ENCODE measurements at regions not wholly inside any gene's neighbourhood (a gene's known extent, or its start where the extent isn't known, plus 50 kb on each side); places are given as distances from the start of the nearest gene placed in this dataset.

DNA sequence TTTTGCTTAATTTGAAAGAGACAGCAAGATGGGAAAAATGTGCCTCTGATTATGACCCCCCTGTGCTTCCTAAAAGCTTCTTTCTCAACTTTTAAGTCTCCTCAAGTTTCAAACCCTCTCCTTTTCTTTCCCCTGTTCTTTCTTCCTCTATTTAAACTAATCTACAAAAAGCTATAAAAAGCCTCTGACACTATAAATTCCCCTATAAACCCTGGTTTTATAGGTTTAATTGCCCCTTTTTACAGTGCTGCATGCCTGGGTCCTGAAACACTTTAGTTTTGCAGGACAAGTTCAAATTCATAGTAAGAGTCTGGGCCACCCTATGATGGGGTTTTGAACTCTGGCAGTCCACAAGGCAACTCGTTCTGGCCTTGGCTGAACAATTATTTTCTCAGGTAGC, 510.9 kb upstream of the TBX3 start:
- H3K27me3 ChIP-seq: no peaks in the 10 kb centered on the region
- no peak overlapping the region for H3K4me3 ChIP-seq (ENCODE audit: low read depth in 1 of 2, low read length in 1 of 2)
- no peak overlapping the region for H3K27ac ChIP-seq
- no peaks in the 10 kb centered on the region for H3K4me1 ChIP-seq (ENCODE audit: control insufficient read depth in 1 of 2, insufficient read depth in 1 of 2, low read depth in 1 of 2, low read length in 1 of 2)
- H3K9me3 ChIP-seq: no peaks in the 10 kb centered on the region
- TF ChIP-seq, protein P1, sequence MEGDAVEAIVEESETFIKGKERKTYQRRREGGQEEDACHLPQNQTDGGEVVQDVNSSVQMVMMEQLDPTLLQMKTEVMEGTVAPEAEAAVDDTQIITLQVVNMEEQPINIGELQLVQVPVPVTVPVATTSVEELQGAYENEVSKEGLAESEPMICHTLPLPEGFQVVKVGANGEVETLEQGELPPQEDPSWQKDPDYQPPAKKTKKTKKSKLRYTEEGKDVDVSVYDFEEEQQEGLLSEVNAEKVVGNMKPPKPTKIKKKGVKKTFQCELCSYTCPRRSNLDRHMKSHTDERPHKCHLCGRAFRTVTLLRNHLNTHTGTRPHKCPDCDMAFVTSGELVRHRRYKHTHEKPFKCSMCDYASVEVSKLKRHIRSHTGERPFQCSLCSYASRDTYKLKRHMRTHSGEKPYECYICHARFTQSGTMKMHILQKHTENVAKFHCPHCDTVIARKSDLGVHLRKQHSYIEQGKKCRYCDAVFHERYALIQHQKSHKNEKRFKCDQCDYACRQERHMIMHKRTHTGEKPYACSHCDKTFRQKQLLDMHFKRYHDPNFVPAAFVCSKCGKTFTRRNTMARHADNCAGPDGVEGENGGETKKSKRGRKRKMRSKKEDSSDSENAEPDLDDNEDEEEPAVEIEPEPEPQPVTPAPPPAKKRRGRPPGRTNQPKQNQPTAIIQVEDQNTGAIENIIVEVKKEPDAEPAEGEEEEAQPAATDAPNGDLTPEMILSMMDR (IDR thresholded peaks at IDR 0.05): no peak
- no peaks in the 10 kb centered on the region for H3K36me3 ChIP-seq

DNA sequence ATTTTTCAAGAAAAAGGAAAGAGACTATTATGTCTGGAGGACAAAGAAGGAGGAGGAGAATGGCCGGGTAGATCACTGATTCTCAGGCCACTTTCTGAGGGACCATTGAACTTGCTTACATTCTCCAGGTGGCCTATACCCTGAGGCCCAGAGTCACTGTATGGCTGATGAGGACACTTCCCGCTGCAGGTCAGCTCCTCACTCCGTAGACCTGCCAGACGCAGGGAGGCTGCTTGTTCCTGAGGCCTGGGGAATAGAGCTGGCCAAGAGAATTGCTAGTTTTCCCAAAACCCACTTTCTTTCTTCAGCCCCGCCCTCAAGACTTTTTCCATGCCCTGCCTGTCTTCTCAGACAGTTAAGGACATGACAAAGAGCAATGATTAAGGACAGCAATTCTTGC, 510.5 kb upstream of the TBX3 start:
- H3K27ac ChIP-seq: no peak overlapping the region
- no peaks in the 10 kb centered on the region for H3K4me1 ChIP-seq (ENCODE audit: control insufficient read depth in 1 of 2, insufficient read depth in 1 of 2, low read depth in 1 of 2, low read length in 1 of 2)
- TF ChIP-seq, protein P1 (IDR thresholded peaks at IDR 0.05): no peak
- no peaks in the 10 kb centered on the region for H3K9me3 ChIP-seq
- no peaks in the 10 kb centered on the region for H3K27me3 ChIP-seq
- no peaks in the 10 kb centered on the region for H3K36me3 ChIP-seq
- no peak overlapping the region for H3K4me3 ChIP-seq (ENCODE audit: low read depth in 1 of 2, low read length in 1 of 2)

DNA sequence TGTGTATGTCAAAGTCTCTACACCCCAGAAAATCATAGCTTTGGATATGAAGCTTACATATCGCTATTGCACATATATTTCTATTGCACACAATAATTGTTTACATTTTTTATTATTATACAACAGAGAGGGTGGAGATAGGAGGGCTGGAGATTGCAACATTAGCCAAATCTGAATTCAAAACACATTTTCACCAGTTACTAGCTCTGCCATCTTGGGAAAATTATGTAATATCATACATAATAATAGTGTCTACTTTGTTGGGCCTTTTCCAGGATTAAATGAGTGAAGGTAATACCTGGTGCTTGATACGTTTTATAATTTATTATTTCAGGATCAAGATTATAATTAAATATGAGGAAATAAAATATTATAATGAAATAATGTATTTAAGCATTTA, 507.4 kb upstream of the TBX3 start:
- no peaks in the 10 kb centered on the region for H3K9me3 ChIP-seq

DNA sequence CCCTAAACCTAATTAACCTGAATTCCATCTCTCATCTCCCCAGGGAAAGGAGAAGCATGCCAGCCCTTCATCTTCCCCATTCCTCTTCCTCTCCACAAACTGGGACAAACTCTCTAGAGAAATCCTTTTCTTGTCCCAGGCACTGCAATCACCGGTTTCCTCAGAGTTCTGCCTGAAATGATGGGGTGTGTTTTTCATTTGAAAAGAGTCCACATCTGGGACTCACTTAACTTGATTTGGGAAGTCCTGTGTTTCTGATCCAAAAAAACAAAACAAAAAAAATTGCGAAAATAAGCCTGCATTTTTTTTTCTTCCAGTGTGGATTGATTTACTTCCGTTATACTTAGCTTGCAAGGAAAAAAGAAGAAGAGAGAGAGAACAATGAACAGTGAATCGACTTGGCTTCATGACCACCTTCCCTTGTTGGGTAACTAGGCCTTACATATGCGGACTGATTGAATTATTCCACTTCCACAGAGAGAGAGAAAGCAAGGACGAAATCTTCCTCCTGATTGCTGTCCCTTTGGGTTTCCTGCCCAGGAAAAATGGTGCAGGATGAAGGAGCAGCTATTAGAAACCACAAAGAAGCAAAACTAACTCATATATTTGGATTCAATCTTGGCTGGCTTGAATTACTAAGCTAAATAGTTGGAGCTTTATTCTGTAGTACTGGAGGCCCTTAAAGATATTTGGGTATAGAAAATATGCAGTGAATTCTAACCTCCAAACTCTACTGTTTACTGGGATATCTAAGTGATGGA, 506.2 kb upstream of the TBX3 start:
- Histone ChIP-seq H3K27me3 (no peaks in the 10 kb centered on the region), H3K4me3 (ENCODE audit: low read depth in 1 of 2, low read length in 1 of 2) (no peak overlapping the region), H3K36me3 (no peaks in the 10 kb centered on the region), H3K9me3 (no peaks in the 10 kb centered on the region), H3K27ac (no peak overlapping the region), H3K4me1 (ENCODE audit: control insufficient read depth in 1 of 2, insufficient read depth in 1 of 2, low read depth in 1 of 2, low read length in 1 of 2) (no peaks in the 10 kb centered on the region)
- TF ChIP-seq, protein P1 (IDR thresholded peaks at IDR 0.05): no peak

More for the DNA sequence above, 507.4 kb upstream of the TBX3 start:
- Histone ChIP-seq H3K36me3 (no peaks in the 10 kb centered on the region), H3K4me1 (ENCODE audit: control insufficient read depth in 1 of 2, insufficient read depth in 1 of 2, low read depth in 1 of 2, low read length in 1 of 2) (no peaks in the 10 kb centered on the region), H3K27me3 (no peaks in the 10 kb centered on the region), H3K27ac (no peak overlapping the region), H3K4me3 (ENCODE audit: low read depth in 1 of 2, low read length in 1 of 2) (no peak overlapping the region)
- TF ChIP-seq, protein P1 (IDR thresholded peaks at IDR 0.05): no peak

DNA sequence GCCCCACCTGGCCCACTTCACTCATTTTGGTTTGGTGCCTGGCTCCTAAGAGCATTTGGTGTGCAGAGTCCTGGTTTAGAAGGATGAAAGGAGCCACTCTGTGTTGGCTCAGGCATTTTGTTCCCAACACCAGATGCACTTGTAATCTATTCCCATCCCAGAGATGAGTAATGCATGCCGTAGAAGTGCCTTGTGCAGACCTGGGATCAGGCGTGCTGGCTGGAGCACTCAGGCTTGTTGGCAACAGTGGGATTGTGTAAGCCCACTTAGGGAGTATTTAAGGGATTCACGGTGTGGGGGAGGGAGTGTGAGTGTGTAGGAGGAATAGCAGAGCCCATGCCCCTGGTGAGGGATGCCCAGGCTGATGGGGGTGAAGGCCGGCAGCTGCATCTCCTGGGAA, 501.5 kb upstream of the TBX3 start:
- Histone ChIP-seq H3K4me3 (ENCODE audit: low read depth in 1 of 2, low read length in 1 of 2) (no peak overlapping the region), H3K36me3 (no peaks in the 10 kb centered on the region), H3K9me3 (no peaks in the 10 kb centered on the region), H3K27me3 (no peaks in the 10 kb centered on the region), H3K4me1 (ENCODE audit: control insufficient read depth in 1 of 2, insufficient read depth in 1 of 2, low read depth in 1 of 2, low read length in 1 of 2) (no peaks in the 10 kb centered on the region), H3K27ac (no peak overlapping the region)
- TF ChIP-seq, protein P1 (IDR thresholded peaks at IDR 0.05): no peak
